Neural cell (in vitro differentiated cells): ENCODE measurements at regions not wholly inside any gene's neighbourhood (a gene's known extent, or its start where the extent isn't known, plus 50 kb on each side); places are given as distances from the start of the nearest gene placed in this dataset.

Source experiments
- H2AFZ ChIP-seq: fragments of 200-600, 300-800 bp; sonication (generic), shearing (Covaris generic); 2 replicates; pipeline ENCODE4 v1.6.0; 2014; ENCODE audit warnings: low read depth, mild to moderate bottlenecking, antibody characterized with exemption, low read length, moderate library complexity
- H3F3A ChIP-seq: fragments of 200-600 bp; shearing (Covaris generic); 2 replicates; pipeline ENCODE4 v1.6.1; 2016; ENCODE audit warnings: mild to moderate bottlenecking, moderate library complexity, mixed read lengths, antibody characterized with exemption, low read length; ENCODE audit not compliant: insufficient read depth, poor library complexity, severe bottlenecking
- H3K27ac ChIP-seq: fragments of 200-600, 300-800 bp; sonication (generic), shearing (Covaris generic); 2 replicates; pipeline ENCODE4 v1.5.1; 2014; ENCODE audit warnings: mild to moderate bottlenecking, low read length, moderate library complexity
- H3K27me3 ChIP-seq: fragments of 300-800, 200-600 bp; sonication (generic), shearing (Covaris generic); 2 replicates; pipeline ENCODE4 v1.6.0; 2014; ENCODE audit warnings: mild to moderate bottlenecking, low read depth, low read length, moderate library complexity; ENCODE audit not compliant: insufficient read depth
- H3K36me3 ChIP-seq: fragments of 300-800, 200-600 bp; sonication (generic), shearing (Covaris generic); 2 replicates; pipeline ENCODE4 v1.5.1; 2014; ENCODE audit warnings: mild to moderate bottlenecking, antibody characterized with exemption, low read length, moderate library complexity; ENCODE audit not compliant: insufficient read depth
- H3K4me2 ChIP-seq: fragments of 300-800, 200-600 bp; sonication (generic), shearing (Covaris generic); 2 replicates; pipeline ENCODE4 v1.6.0; 2014; ENCODE audit warnings: mild to moderate bottlenecking, low read length
- H3K4me3 ChIP-seq: fragments of 300-800, 200-600 bp; sonication (generic), shearing (Covaris generic); 2 replicates; pipeline ENCODE4 v1.5.1; 2014; ENCODE audit warnings: mild to moderate bottlenecking, low read length, moderate library complexity
- H3K79me2 ChIP-seq: fragments of 200-600 bp; shearing (Covaris generic); replicated peaks from 2 replicates; pipeline ENCODE4 v1.6.0; 2014; ENCODE audit warnings: mild to moderate bottlenecking, low read length, moderate library complexity; ENCODE audit not compliant: insufficient read depth
- H3K9ac ChIP-seq: fragments of 300-800, 200-600 bp; sonication (generic), shearing (Covaris generic); 2 replicates; pipeline ENCODE4 v1.6.1; 2016; ENCODE audit warnings: mild to moderate bottlenecking, low read length, mixed read lengths
- H3K9me2 ChIP-seq: fragments of 200-600 bp; shearing (Covaris generic); 2 replicates; pipeline ENCODE4 v1.6.1; 2016; ENCODE audit warnings: mild to moderate bottlenecking, low read length, mixed read lengths; ENCODE audit not compliant: insufficient read depth
- H3K9me3 ChIP-seq: fragments of 200-600, 300-800 bp; sonication (generic), shearing (Covaris generic); 2 replicates; pipeline ENCODE4 v1.6.1; 2016; ENCODE audit warnings: mild to moderate bottlenecking, mixed run types, low read length, moderate library complexity, mixed read lengths
- H4K20me1 ChIP-seq: fragments of 200-600 bp; shearing (Covaris generic); 2 replicates; pipeline ENCODE4 v1.6.1; 2016; ENCODE audit warnings: mild to moderate bottlenecking, mixed run types; ENCODE audit not compliant: insufficient read depth
- CTCF ChIP-seq: fragments of 450-650 bp; IDR thresholded peaks from 2 replicates; pipeline ENCODE4 v1.5.1; 2014; ENCODE audit warnings: antibody characterized with exemption, mild to moderate bottlenecking, moderate library complexity; ENCODE audit not compliant: poor library complexity, severe bottlenecking
- EP300 ChIP-seq: fragments of 450-650 bp; conservative IDR thresholded peaks from 2 replicates; pipeline ENCODE4 v1.6.1; 2014; ENCODE audit warnings: antibody characterized with exemption, mild to moderate bottlenecking, moderate library complexity; ENCODE audit not compliant: poor library complexity, severe bottlenecking
- EZH2 ChIP-seq: fragments of 200-600, 300-800 bp; shearing (Covaris generic), sonication (generic); IDR thresholded peaks from 2 replicates; pipeline ENCODE4 v1.6.1; 2014; ENCODE audit warnings: antibody characterized with exemption, low read length, borderline replicate concordance, mild to moderate bottlenecking; ENCODE audit not compliant: insufficient read depth, poor library complexity, severe bottlenecking
- MXI1 ChIP-seq: fragments of 450-650 bp; conservative IDR thresholded peaks from 2 replicates; pipeline ENCODE4 v1.6.1; 2014; ENCODE audit warnings: antibody characterized with exemption, mild to moderate bottlenecking; ENCODE audit not compliant: poor library complexity, severe bottlenecking
- POLR2AphosphoS5 ChIP-seq: IDR thresholded peaks from 2 replicates; pipeline ENCODE4 v1.6.1; 2012
- RAD21 ChIP-seq: fragments of 450-650 bp; conservative IDR thresholded peaks from 2 replicates; pipeline ENCODE4 v1.6.1; 2014; ENCODE audit warnings: antibody characterized with exemption, mild to moderate bottlenecking, moderate library complexity
- SMC3 ChIP-seq: fragments of 450-650 bp; conservative IDR thresholded peaks from 2 replicates; pipeline ENCODE4 v1.6.1; 2014; ENCODE audit warnings: antibody characterized with exemption, mild to moderate bottlenecking, moderate library complexity; ENCODE audit not compliant: poor library complexity
- TAF1 ChIP-seq: IDR thresholded peaks from 2 replicates; pipeline ENCODE4 v1.6.1; 2012; ENCODE audit warnings: low read depth
- TF ChIP-seq, protein P1 (sequence below): IDR thresholded peaks from 2 replicates; pipeline ENCODE4 v1.6.1; 2012; ENCODE audit warnings: borderline replicate concordance

DNA sequence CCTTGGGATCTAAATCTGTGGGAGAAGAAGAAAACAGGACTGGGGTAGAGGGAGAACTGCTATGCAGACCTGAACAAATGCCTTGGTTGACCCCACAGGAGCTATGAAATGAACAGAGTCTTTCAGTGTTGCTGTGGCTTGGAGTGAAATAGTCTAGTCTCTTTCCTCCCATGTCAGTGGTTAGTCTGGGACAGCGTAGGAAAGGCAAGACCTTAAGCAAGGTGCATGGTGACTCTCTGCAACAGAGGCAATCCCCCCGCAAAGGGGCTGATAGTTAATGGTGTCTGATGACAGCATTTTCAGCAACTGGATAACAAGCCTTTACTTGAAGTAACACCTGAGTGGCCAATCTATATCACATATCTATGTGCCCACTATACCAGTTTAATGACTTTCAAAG, 62.3 kb downstream of the ARL4A start:
- no peak for TF ChIP-seq RAD21
- no peak for TF ChIP-seq EP300
- no peak for TF ChIP-seq MXI1
- no peak for TF ChIP-seq EZH2
- no peak for TF ChIP-seq SMC3
- TF ChIP-seq, protein P1, sequence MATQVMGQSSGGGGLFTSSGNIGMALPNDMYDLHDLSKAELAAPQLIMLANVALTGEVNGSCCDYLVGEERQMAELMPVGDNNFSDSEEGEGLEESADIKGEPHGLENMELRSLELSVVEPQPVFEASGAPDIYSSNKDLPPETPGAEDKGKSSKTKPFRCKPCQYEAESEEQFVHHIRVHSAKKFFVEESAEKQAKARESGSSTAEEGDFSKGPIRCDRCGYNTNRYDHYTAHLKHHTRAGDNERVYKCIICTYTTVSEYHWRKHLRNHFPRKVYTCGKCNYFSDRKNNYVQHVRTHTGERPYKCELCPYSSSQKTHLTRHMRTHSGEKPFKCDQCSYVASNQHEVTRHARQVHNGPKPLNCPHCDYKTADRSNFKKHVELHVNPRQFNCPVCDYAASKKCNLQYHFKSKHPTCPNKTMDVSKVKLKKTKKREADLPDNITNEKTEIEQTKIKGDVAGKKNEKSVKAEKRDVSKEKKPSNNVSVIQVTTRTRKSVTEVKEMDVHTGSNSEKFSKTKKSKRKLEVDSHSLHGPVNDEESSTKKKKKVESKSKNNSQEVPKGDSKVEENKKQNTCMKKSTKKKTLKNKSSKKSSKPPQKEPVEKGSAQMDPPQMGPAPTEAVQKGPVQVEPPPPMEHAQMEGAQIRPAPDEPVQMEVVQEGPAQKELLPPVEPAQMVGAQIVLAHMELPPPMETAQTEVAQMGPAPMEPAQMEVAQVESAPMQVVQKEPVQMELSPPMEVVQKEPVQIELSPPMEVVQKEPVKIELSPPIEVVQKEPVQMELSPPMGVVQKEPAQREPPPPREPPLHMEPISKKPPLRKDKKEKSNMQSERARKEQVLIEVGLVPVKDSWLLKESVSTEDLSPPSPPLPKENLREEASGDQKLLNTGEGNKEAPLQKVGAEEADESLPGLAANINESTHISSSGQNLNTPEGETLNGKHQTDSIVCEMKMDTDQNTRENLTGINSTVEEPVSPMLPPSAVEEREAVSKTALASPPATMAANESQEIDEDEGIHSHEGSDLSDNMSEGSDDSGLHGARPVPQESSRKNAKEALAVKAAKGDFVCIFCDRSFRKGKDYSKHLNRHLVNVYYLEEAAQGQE, result no peak
- TF ChIP-seq CTCF, result no peak
- TF ChIP-seq POLR2AphosphoS5, result no peak
- no peak for TF ChIP-seq TAF1
- Histone ChIP-seq H3K36me3 (no peaks in the 10 kb centered on the region), H3K79me2 (no peaks in the 10 kb centered on the region), H4K20me1 (no peaks in the 10 kb centered on the region), H3K27ac (no peak overlapping the region), H3F3A (no peaks in the 10 kb centered on the region), H3K9me2 (no peaks in the 10 kb centered on the region), H3K27me3 (no peaks in the 10 kb centered on the region), H3K9me3 (no peaks in the 10 kb centered on the region), H3K4me3 (no peak overlapping the region), H3K9ac (no peak overlapping the region), H2AFZ (no peak overlapping the region), H3K4me2 (no peak overlapping the region)

- H3K27me3 ChIP-seq, result no peaks in the 10 kb centered on the region
- H3K27ac ChIP-seq, result no peak overlapping the region
- H2AFZ ChIP-seq, result no peak overlapping the region
- H3K79me2 ChIP-seq, result no peaks in the 10 kb centered on the region
- H3K9me3 ChIP-seq, result no peaks in the 10 kb centered on the region
- H4K20me1 ChIP-seq, result no peaks in the 10 kb centered on the region
- H3K4me2 ChIP-seq, result no peak overlapping the region
- TF ChIP-seq EP300, result no peak
- no peak for TF ChIP-seq SMC3
- TF ChIP-seq, protein P1, result no peak
- TF ChIP-seq MXI1, result no peak
- TF ChIP-seq POLR2AphosphoS5, result no peak
- TF ChIP-seq TAF1, result no peak
- TF ChIP-seq CTCF, result no peak
- no peak for TF ChIP-seq RAD21
- TF ChIP-seq EZH2, result no peak
- H3K4me3 ChIP-seq, result no peak overlapping the region
- H3F3A ChIP-seq, result no peaks in the 10 kb centered on the region
- H3K9me2 ChIP-seq, result no peaks in the 10 kb centered on the region
- no peak overlapping the region for H3K9ac ChIP-seq
- no peaks in the 10 kb centered on the region for H3K36me3 ChIP-seq
Measured at GRCh38 chr7:12751764-12752163, 64.3 kb downstream of the ARL4A start.
